ENCODE measurements at regions not wholly inside any gene's neighbourhood (a gene's known extent, or its start where the extent isn't known, plus 50 kb on each side); places are given as distances from the start of the nearest gene placed in this dataset.

GRCh38 chr16:82389956-82390650, 220.1 kb upstream of the MPHOSPH6 start:
- TF ChIP-seq, protein P1, sequence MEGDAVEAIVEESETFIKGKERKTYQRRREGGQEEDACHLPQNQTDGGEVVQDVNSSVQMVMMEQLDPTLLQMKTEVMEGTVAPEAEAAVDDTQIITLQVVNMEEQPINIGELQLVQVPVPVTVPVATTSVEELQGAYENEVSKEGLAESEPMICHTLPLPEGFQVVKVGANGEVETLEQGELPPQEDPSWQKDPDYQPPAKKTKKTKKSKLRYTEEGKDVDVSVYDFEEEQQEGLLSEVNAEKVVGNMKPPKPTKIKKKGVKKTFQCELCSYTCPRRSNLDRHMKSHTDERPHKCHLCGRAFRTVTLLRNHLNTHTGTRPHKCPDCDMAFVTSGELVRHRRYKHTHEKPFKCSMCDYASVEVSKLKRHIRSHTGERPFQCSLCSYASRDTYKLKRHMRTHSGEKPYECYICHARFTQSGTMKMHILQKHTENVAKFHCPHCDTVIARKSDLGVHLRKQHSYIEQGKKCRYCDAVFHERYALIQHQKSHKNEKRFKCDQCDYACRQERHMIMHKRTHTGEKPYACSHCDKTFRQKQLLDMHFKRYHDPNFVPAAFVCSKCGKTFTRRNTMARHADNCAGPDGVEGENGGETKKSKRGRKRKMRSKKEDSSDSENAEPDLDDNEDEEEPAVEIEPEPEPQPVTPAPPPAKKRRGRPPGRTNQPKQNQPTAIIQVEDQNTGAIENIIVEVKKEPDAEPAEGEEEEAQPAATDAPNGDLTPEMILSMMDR (IDR thresholded peaks at IDR 0.05), result no peak
- TF ChIP-seq EZH2 (IDR thresholded peaks at IDR 0.05), result no peak

Data from neural progenitor cell (in vitro differentiated cells).